ENCODE measurements at regions not wholly inside any gene's neighbourhood (a gene's known extent, or its start where the extent isn't known, plus 50 kb on each side); places are given as distances from the start of the nearest gene placed in this dataset.

- DNase-seq, result no peak
Measured at GRCh38 chr2:117726747-117727146, 87.7 kb upstream of the DDX18 start.

- no peak for DNase-seq
Measured at GRCh38 chr2:117737846-117738245, 76.6 kb upstream of the DDX18 start.

- DNase-seq, result no peak
Measured at GRCh38 chr2:117738991-117739839, 75.3 kb upstream of the DDX18 start.

- no peak for DNase-seq
Measured at GRCh38 chr2:117745537-117745936, 69.0 kb upstream of the DDX18 start.

GRCh38 chr2:117755768-117756167 is 58.7 kb upstream of the DDX18 start:
- no peak for DNase-seq

GRCh38 chr2:117760916-117761315 is 53.6 kb upstream of the DDX18 start:
- DNase-seq, result no peak

- DNase-seq, result no peak
Measured at GRCh38 chr2:117762454-117762853, 52.0 kb upstream of the DDX18 start.

- no peak for DNase-seq
Measured at GRCh38 chr2:117763804-117764203, 50.7 kb upstream of the DDX18 start.
